NT2/D1 (cell line): ENCODE measurements at regions not wholly inside any gene's neighbourhood (a gene's known extent, or its start where the extent isn't known, plus 50 kb on each side); places are given as distances from the start of the nearest gene placed in this dataset.

ENCODE experiments used
- SUZ12 ChIP-seq: IDR thresholded peaks from 2 replicates; pipeline ENCODE4 v1.6.1; 2011; ENCODE audit not compliant: insufficient read length, insufficient read depth; ENCODE audit errors: extremely low read depth
- YY1 ChIP-seq: IDR thresholded peaks from 2 replicates; pipeline ENCODE4 v1.6.1; 2011; ENCODE audit not compliant: insufficient read length, insufficient read depth

- TF ChIP-seq SUZ12: no peak
- no peak for TF ChIP-seq YY1
Observed at GRCh38 chr10:130847170-130847569, 464.4 kb downstream of the TCERG1L start.
